Left hindlimb (tissue), 1 donor: ENCODE measurements at regions not wholly inside any gene's neighbourhood (a gene's known extent, or its start where the extent isn't known, plus 50 kb on each side); places are given as distances from the start of the nearest gene placed in this dataset.
"Not testable (repeated sequence)": the region's sequence is repeated elsewhere in the genome, so short reads cannot be mapped to it uniquely, and the experiment has no call there.

Source experiments
- DNase-seq: peaks from one replicate; pipeline ENCODE4 v3.0.0-alpha.2; 2018

DNA sequence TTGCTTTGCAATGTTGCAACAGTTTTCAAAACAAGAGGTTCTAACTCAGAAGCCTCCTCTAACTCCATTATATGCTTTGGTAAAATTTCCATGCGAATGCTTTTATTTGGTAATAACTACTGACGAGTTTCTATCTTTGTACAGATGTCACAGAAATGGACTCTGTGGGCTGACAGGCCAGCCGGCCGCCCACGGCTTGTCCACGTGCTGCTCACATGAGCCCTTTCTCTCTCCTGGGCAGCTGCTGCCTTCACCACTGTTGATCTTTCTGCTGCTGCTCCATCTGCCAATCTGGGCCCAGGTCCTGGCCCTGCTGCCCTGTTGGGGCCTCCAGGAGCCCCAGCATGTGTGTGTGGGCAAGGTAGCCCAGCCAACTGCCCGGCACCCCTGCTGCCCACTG is 168.2 kb upstream of the TMEM132C start:
- no peak for DNase-seq

DNA sequence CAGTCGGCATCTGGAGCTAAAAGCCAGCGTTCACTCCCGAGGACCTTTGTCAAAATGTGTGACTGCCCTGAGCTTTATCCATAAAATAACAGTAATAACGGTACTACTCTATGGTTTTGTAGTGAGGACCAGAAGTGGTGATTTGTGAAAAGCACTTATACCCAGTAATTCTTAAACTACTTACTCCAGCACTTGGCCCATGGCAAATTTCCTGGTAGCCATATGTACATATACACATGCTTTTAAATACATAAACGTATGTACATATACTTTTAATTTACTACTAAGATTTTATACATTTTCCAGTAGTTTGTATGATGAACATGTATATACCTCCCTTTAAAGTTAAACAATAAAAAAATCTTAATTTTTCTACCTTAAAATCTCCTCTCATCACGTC is 163.8 kb upstream of the TMEM132C start:
- no peak for DNase-seq

DNA sequence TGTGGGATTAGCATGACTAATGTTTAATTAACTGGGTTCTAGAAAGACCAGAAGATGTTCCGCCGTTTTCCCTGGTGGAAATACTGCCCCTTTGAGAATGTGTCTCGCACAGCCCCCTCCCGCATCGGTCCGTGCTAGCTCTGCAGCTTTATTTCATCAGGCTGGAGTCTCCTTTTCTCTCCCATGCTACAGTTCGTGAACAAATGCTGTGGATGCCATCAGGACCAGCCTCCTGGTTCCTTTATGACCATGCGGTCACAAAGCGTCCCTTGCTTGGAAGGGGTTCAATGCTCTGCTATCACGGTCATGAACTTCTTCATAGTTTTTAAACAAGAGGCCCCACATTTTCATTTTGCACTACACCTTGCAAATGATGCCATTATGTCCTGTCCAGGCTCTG is 157.7 kb upstream of the TMEM132C start:
- no peak for DNase-seq

DNA sequence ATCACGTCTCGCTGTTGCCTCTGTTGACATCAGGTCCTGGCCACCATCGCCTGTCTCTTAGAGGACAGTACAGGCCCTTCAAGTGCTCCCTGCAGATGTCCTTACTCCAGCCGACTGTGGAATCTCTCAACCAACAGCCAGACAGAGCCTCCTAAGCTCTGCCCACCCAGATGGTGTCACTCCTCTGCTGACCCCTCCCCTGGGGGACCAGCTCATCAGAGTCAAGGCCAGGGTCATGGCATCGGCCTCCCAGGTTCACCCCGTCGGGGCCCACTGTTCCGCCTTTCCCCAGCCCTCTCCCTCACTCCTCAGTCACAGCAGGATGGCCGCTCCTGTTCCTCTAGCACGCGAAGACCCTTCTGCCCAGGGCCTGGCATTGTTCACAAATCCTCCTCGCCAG is 157.3 kb upstream of the TMEM132C start:
- DNase-seq: no peak

DNA sequence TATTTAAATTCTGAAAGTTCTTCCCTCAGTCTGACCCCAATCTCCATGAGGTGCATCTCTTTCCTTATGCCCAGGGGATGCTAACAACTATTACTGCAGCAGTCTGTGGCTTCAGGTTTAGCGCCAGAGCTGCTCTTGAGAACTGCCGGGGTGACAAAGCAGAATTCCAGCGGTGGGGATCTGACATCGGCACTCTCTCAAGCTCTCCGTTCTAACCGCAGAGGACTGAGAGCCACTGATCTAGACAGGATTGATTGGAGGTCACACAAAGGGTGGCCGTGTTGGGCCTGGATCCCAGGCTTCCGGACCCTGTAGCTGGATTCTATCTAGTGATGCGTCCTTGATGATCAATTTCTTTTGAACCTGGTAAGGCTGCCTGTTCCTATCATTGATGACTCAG is 155.6 kb upstream of the TMEM132C start:
- no peak for DNase-seq

DNA sequence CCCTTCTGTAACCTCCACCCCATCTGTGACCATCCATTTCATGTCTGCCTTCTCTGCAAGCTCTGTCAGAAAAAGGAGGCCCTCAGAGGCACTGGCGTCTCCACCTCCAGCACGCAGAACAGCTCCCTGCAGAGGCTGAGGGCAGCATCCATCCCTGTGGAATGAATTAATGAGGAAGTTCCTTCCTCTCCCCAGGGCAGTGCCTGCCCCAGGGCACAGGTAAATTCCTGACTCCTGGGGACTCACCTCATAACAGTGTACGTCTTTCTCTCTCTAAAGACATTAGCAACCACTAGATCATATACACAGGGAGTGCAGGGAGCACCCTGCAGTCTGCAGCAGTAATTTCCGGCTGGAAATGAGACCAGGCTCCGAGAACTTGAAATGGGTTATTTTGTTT is 155.0 kb upstream of the TMEM132C start:
- no peak for DNase-seq

DNA sequence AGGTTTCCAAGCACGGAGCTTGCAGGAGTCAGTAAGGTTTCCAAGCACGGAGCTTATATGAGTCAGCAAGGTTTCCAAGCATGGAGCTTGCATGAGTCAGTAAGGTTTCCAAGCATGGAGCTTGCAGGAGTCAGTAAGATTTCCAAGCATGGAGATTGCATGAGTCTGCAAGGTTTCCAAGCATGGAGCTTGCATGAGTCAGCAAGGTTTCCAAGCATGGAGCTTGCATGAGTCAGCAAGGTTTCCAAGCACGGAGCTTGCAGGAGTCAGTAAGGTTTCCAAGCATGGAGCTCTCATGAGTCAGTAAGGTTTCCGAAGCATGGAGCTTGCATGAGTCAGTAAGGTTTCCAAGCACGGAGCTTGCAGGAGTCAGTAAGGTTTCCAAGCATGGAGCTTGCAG is 153.7 kb upstream of the TMEM132C start:
- DNase-seq: not testable (repeated sequence)

DNA sequence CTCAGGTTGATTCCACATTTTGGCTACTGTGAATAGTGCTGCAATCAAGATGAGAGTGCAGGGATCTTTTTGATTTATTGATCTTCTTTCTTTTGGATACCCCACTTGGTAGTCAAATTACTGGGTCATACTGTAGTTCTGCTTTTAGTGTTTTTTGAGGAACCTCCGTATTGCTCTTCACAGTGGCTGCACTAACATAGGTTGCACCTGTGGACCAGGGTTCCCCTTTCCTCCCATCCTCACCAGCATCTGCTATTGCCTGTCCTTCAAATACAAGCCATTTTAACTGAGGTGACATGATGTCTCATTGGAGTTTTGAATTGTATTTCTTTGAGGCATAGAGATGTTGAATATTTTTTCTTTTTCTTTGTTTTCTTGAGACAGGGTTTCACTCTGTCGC is 152.5 kb upstream of the TMEM132C start:
- DNase-seq: no peak

DNA sequence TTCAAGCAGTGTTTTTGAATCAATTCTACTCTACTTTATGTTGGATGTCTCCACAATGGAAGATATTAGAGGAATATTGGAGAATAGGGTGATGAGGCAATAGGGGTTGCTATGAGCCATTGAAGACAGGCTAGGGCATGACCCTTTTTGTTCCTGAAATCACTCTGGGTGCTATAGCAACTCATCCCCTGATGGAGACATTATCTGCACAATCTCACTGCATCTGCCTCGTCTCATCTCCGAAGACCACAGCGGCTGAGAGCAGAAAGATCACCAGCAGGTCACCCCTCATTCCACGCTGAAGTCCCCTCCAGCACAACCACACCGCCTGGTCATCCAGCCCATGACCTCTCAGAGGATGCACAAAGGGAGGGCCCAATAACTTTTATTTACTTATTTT is 150.4 kb upstream of the TMEM132C start:
- DNase-seq: no peak

DNA sequence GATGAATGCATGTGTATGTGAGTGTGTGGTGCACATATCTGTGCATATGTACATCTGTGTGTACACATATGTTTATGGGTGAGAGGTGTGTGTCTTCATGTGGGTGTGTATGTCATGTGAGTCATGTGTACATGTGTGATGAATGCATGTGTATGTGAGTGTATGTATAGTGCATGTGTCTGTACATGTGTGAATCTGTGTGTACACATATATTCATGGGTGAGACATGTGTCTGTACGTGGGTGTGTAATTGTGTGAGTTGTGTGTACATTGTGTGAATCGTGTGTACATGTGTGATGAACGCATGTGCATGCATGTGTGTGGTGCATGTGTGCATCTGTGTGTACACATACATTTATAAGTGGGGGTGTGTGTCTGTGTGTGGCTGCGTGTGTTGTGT is 146.9 kb upstream of the TMEM132C start:
- DNase-seq: no peak

DNA sequence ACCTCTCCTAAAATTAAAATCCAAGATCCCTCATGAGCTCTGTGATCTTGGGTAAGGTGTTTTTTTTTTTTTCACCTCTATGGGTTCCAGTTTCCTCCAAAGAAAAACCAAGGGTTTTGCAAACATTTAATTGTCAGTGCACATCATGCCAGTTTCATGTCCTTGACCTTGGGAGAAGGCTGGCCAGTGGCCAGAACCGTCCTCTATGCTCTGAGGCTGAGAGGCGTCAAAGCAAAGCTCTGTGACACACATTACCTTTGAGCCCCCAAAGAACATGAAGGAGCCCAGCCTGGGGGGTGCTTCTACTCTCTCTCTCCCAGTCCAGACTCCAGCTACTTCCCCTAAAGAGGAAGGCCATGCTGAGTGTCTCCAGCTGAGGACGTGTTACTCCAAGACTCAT is 145.5 kb upstream of the TMEM132C start:
- no peak for DNase-seq

DNA sequence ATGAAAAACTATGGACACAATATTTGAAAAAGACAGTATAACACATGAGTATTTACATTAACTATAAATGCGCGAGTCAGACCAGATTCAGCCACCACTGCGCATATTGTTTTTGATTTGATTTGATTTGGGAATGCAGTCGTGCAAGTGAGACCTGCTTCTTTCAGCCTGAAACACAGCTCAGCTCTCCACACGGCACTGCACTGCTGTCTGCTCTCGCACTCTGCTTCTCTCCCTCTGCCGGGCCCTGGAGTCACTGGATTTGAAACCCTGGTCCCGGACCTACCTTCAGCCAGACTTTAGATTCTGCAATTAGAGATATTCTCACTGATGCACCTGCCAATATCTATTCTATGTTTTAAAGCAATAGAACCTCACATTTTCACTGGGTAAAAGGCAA is 143.9 kb upstream of the TMEM132C start:
- DNase-seq: no peak

DNA sequence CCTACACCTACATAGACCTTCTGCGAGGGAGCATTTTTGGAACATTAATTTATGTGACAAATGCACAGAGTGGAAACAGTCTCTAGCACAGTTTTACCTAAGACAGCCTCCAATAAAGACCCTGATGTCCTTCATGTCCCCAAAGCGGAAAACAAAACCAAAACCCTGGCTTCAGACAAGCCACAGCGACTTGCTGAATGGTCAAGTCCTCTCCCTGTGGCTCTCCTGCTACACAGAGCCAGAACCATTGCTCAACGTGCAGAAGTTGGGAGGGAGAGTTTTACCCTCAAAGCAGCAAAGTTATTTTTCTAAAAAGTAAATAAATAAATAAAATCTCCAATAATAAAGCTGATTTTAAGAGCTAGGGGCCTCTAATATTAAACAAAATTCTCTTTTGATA is 135.0 kb upstream of the TMEM132C start:
- no peak for DNase-seq

DNA sequence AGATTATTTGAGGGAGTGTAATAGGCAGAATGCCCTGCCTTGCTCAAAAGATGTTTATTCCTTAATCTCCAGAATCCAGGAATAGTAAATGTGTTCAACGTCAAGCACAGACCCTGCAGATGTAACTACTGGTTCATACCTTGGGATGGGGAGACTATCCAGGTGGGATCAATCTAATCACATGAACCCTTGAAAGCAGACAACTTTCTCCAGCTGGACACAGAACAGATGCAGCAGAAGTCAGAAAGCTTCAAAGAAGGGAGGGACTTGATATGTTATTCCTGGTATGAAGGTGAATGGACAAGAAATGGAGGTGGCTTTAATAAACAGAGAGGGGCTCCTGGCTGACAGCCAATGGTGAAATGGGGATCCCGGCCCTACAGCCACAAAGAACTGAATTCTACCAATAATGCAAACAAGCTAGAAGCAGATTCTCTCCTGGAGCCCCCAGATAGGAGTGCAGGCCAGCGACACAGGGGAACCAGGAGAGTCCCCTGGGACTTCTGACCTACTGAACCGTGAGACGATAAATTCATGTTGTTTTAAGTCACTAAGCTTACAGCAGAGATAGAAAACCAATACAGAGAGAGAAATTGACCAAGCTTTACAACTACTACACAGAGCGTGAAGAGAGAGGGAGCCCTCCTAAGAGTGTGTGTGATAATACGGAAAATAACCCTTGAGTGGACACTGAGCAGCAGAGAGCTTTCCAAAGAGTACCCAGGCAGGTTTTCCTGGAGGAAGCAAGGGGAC is 133.5 kb upstream of the TMEM132C start:
- no peak for DNase-seq

DNA sequence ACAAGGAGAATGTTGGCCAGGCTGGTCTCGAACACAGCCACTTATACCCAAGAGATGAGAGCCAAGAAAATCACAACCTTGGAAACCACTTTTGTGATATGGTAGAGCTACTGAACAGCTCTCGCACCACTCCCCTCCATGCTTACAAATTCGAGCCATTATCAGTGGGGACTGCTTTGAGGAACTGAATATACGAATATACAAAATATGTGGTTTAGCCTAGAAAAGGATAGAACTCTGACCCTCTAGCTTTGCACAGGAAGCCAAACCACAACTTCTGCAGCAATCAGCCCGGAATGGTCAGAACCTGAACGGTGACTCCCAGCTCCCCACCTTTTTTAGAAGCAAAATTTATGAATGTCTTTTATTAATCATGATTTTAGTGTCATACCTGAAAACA is 129.8 kb upstream of the TMEM132C start:
- no peak for DNase-seq

DNA sequence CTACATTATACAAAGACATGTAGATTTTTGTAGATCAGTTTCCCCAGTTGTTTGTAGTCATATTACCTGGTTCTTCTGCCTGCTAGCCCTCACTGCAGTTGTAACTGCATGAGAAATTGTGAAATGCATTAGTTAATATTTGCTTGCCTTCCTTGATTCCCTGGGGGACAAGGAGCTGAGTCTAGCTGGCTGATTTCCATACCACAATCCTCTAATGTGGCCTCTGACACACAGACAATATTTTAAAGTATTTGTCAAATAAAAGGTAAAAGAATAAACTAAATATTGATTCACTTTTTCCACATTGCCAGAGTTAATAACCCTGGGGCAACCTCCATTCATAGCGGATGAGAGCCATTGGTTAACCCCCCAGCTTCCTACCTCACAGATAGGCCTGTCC is 128.8 kb upstream of the TMEM132C start:
- no peak for DNase-seq

DNA sequence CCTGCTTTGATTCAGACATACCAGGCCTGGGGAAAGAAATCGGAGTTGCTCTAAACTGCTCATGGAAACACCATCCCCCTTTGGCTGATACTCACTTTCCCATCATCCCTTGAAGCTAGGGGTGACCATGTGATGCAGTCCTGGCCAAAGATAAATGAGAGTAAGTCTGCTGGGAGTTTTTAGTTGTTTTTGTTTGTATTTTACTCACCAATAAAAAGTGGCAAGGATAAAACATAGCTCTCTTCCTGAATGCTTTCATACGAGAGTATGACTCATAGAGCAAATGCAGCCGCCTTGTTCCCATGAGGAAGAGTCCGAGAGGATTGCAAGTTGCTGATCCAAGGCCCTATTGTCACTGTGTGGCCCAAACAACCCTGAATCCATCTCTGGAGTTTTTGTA is 126.4 kb upstream of the TMEM132C start:
- DNase-seq: no peak

DNA sequence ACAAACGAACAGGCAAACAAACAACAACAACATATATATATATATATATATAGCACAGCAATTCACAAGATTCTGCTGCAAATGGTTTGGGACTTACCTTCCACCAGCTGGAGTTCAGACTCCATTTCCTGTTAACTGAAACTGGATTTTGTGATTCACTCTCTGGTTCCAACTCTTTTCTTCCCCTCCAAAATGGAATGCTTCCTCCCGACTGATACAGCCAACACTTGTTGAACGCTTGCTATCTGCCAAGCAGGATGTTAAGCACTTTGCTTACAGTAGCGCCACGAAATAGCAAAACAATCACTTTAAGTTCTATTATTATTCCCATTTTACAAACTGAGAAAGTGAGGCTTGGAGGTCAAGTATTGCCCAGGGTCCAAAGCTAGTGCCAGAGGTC is 116.0 kb upstream of the TMEM132C start:
- no peak for DNase-seq

DNA sequence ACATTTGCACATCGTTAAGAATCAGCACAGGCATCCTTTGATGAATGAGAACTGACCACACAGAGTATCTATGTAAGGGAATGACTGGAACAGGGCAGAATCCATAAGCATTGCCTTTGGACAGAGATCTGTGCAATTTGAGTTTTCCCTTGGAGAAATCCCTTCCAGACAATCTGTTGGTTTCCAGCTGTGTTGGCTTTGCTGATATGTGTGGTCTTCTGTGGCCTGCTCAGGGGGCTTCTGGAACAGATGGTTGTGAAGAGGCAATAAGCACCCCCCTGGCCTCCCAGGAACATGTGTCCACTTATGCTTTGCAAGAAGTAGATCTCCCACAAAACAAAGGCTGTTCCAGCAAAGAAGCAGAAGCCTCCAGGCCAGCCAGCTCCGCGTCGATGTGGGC is 111.4 kb upstream of the TMEM132C start:
- no peak for DNase-seq

DNA sequence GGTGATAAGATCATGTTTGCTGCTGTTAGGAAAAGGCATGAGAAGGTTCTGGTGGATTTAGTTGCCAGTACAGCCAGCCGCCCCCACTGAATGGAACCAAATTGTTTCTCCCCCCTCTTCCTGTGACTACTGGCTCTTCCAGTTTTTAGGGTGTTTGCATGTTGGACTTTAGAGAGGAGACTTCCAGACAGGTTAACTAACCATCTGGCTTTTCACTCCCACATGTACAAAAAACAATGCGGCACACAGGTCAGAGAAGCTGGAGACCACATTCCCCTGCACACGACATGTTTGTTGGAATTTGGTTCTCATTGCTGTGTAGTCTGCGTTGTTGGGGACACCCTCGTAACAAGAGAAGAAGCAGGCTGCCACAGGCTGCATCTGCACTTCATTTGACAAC is 103.9 kb upstream of the TMEM132C start:
- DNase-seq: no peak

DNA sequence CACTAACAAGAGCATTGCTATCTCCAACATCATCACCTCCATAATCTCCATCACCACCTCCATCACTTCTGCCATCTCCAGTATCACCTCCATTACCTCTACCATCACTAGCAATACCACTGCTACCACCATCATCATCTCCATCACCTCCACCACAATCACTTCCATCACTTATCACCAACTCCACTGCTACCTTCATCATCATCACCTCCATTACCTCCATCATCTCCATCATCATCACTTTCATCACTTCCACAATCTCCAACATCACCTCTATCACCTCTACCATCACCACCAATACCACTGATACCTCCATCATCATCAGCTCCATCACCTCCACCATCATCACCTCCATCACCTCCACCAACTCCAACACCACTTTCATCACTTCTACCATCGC is 102.4 kb upstream of the TMEM132C start:
- DNase-seq: no peak

DNA sequence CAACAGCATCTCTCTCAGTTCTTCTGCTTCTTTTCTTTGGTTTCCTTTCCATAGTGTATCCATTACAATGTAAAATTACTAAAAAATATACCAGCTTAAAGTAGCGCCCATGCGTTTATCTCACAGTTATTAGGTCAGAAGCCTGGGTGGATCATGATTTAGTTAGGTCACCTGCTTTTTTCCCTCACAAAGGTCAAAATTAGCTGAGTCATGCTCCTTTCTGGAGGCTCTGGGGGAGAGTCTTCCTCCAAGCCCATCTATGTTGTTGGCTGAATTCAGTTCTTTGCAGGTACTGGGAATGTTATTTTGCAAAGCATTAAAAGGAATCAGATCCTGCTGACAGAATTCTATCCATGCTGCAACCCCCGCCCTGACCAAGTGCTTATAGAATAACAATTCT is 101.6 kb upstream of the TMEM132C start:
- DNase-seq: no peak

DNA sequence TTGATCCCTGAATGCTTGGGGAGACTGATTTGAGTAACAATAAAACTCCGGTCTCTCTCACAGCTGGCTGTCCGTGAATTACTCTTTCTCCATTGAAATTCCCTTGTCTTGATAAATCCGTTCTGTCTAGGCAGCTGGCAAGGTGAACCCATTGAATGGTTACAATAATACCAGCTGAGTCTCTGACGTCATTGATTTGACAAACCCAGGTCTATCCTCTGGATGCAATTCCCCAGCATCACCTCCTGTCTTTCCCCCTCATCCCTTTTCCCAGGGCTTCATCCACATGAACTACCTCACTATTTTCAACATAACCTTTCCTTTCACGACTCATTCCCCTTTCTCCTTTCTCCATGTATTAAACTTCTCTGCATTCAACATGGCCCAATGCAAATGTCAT is 98.7 kb upstream of the TMEM132C start:
- DNase-seq: no peak

DNA sequence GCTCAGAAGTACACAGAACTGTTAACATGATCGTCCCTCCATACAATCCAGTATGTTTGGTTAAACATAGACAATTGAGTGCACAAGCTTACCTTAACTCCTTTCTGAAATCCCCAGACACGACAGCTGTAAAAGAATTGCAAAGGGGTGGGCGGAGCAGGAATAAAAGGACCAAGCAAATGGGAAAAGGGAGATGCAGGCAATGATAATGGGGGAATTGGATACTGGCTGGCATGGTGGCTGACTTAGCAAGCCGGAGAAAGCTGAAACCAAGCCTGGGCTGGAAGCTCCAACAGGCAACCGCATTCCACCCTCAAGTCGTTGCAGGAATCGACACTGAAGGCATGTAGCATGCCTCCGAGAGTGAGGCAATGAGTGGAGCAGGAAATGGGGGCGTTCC is 96.8 kb upstream of the TMEM132C start:
- no peak for DNase-seq

DNA sequence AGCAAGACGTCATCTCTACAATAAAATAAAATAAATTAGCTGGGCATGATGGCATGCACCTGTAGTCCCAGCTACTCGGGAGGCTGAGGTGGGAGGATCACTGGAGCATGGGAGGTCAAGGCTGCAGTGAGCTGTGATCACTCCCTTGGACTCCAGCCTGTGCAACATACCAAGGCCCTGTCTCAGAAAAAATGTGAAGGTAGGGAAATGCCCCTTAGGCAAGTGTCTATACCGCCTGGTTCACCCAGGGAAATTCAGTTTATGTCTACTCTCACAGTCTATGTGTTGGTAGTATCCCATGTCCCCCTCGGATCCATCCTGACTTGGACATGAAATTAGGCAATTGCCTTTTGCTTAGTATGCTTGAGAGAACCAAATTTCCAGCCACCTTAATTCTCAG is 88.4 kb upstream of the TMEM132C start:
- DNase-seq: no peak

DNA sequence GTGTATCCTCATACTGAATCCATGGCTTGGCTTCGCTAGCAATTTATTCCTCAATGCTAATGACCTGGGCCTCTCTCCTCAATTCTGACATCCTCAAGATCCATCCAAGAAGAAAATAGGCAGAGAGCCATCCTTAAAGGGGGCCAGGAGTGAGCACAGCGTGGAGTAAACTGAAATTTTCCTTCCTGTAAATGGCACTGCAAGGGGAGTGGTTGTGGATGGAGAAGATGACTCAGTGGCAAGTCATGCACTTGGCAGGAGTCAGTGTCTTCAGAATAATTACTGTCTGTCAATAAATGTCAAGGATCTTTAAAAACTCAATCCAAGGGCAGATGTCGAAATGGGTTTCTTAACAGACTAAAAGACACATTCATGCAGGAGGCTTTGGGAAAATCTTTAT is 88.0 kb upstream of the TMEM132C start:
- no peak for DNase-seq
